Effector memory CD4-positive, alpha-beta T cell (primary cell): ENCODE measurements at regions not wholly inside any gene's neighbourhood (a gene's known extent, or its start where the extent isn't known, plus 50 kb on each side); places are given as distances from the start of the nearest gene placed in this dataset.

Experiments
- DNase-seq, 3 donors: peaks; one replicate each; pipeline ENCODE4 v3.0.0-alpha.2; 2020
- H3K27ac ChIP-seq: 2 replicates; pipeline ENCODE4 v1.7.0; 2013; ENCODE audit warnings: mild to moderate bottlenecking, low read length, moderate library complexity; ENCODE audit not compliant: insufficient read depth, poor library complexity, severe bottlenecking
- H3K27me3 ChIP-seq: replicated peaks from 2 replicates; pipeline ENCODE4 v1.7.0; 2013; ENCODE audit warnings: mild to moderate bottlenecking, low read length; ENCODE audit not compliant: insufficient read depth, control insufficient read depth, poor library complexity, severe bottlenecking
- H3K36me3 ChIP-seq: 2 replicates; pipeline ENCODE4 v1.7.0; 2013; ENCODE audit warnings: mild to moderate bottlenecking, low read length, moderate library complexity; ENCODE audit not compliant: control insufficient read depth, insufficient read depth
- H3K4me1 ChIP-seq: 2 replicates; pipeline ENCODE4 v1.7.0; 2013; ENCODE audit warnings: low read length, mild to moderate bottlenecking; ENCODE audit not compliant: control insufficient read depth, insufficient read depth, poor library complexity, severe bottlenecking
- H3K4me3 ChIP-seq: 2 replicates; pipeline ENCODE4 v1.7.0; 2013; ENCODE audit warnings: low read length, low read depth, mild to moderate bottlenecking; ENCODE audit not compliant: insufficient read depth, poor library complexity, severe bottlenecking
- H3K9me3 ChIP-seq: 2 replicates; pipeline ENCODE4 v1.7.0; 2013; ENCODE audit warnings: mild to moderate bottlenecking, low read length, moderate library complexity; ENCODE audit not compliant: control insufficient read depth

GRCh38 chr18:42606886-42607495 lies 508.5 kb downstream of the RIT2 start:
- no peak overlapping the region for H3K27ac ChIP-seq
- no peaks in the 10 kb centered on the region for H3K36me3 ChIP-seq
- no peaks in the 10 kb centered on the region for H3K4me1 ChIP-seq
- no peak for DNase-seq
- no peaks in the 10 kb centered on the region for H3K9me3 ChIP-seq
- no peaks in the 10 kb centered on the region for H3K27me3 ChIP-seq
- H3K4me3 ChIP-seq, result no peak overlapping the region

GRCh38 chr18:42611134-42611533 lies 504.4 kb downstream of the RIT2 start:
- Histone ChIP-seq H3K27ac (no peak overlapping the region), H3K4me3 (no peak overlapping the region), H3K27me3 (no peaks in the 10 kb centered on the region), H3K9me3 (peaks cover 2% of the 10 kb centered on the region), H3K36me3 (no peaks in the 10 kb centered on the region), H3K4me1 (no peaks in the 10 kb centered on the region)
- DNase-seq, result no peak

GRCh38 chr18:42614619-42615293 lies 500.7 kb downstream of the RIT2 start:
- Histone ChIP-seq H3K4me1 (no peaks in the 10 kb centered on the region), H3K36me3 (no peaks in the 10 kb centered on the region), H3K9me3 (peaks cover 4% of the 10 kb centered on the region), H3K4me3 (no peak overlapping the region), H3K27me3 (no peaks in the 10 kb centered on the region), H3K27ac (no peak overlapping the region)
- no peak for DNase-seq

GRCh38 chr18:42617221-42617620 lies 498.3 kb downstream of the RIT2 start:
- Histone ChIP-seq H3K4me1 (no peaks in the 10 kb centered on the region), H3K4me3 (no peak overlapping the region), H3K27me3 (no peaks in the 10 kb centered on the region), H3K36me3 (no peaks in the 10 kb centered on the region), H3K9me3 (peaks cover 4% of the 10 kb centered on the region), H3K27ac (no peak overlapping the region)
- no peak for DNase-seq

- Histone ChIP-seq H3K9me3 (peaks cover 4% of the 10 kb centered on the region), H3K4me1 (no peaks in the 10 kb centered on the region), H3K27ac (no peak overlapping the region), H3K27me3 (no peaks in the 10 kb centered on the region), H3K4me3 (no peak overlapping the region), H3K36me3 (no peaks in the 10 kb centered on the region)
- DNase-seq, result no peak
Observed at GRCh38 chr18:42619771-42620170, 495.7 kb downstream of the RIT2 start.

GRCh38 chr18:42620657-42621056 lies 494.8 kb downstream of the RIT2 start:
- H3K9me3 ChIP-seq, result peaks cover 4% of the 10 kb centered on the region
- no peak for DNase-seq
- no peak overlapping the region for H3K27ac ChIP-seq
- no peaks in the 10 kb centered on the region for H3K4me1 ChIP-seq
- no peaks in the 10 kb centered on the region for H3K36me3 ChIP-seq
- no peak overlapping the region for H3K4me3 ChIP-seq
- no peaks in the 10 kb centered on the region for H3K27me3 ChIP-seq

- DNase-seq, result no peak
- no peak overlapping the region for H3K4me3 ChIP-seq
- H3K27me3 ChIP-seq, result no peaks in the 10 kb centered on the region
- H3K27ac ChIP-seq, result no peak overlapping the region
- H3K9me3 ChIP-seq, result no peaks in the 10 kb centered on the region
- H3K4me1 ChIP-seq, result no peaks in the 10 kb centered on the region
- no peaks in the 10 kb centered on the region for H3K36me3 ChIP-seq
Observed at GRCh38 chr18:42623935-42624334, 491.6 kb downstream of the RIT2 start.

- H3K4me1 ChIP-seq, result no peaks in the 10 kb centered on the region
- DNase-seq, result no peak
- no peaks in the 10 kb centered on the region for H3K36me3 ChIP-seq
- H3K27ac ChIP-seq, result no peak overlapping the region
- H3K9me3 ChIP-seq, result no peaks in the 10 kb centered on the region
- H3K4me3 ChIP-seq, result no peak overlapping the region
- H3K27me3 ChIP-seq, result no peaks in the 10 kb centered on the region
Observed at GRCh38 chr18:42632801-42633200, 482.7 kb downstream of the RIT2 start.

- Histone ChIP-seq H3K36me3 (no peaks in the 10 kb centered on the region), H3K4me1 (no peaks in the 10 kb centered on the region), H3K27ac (no peak overlapping the region), H3K9me3 (no peaks in the 10 kb centered on the region), H3K4me3 (no peak overlapping the region), H3K27me3 (no peaks in the 10 kb centered on the region)
- no peak for DNase-seq
Observed at GRCh38 chr18:42635378-42636048, 480.0 kb downstream of the RIT2 start.

GRCh38 chr18:42636309-42636708 lies 479.2 kb downstream of the RIT2 start:
- H3K36me3 ChIP-seq, result no peaks in the 10 kb centered on the region
- H3K4me1 ChIP-seq, result no peaks in the 10 kb centered on the region
- H3K27ac ChIP-seq, result no peak overlapping the region
- no peak overlapping the region for H3K4me3 ChIP-seq
- H3K9me3 ChIP-seq, result no peaks in the 10 kb centered on the region
- no peaks in the 10 kb centered on the region for H3K27me3 ChIP-seq
- no peak for DNase-seq
